LNCaP clone FGC (cell line): ENCODE measurements at regions not wholly inside any gene's neighbourhood (a gene's known extent, or its start where the extent isn't known, plus 50 kb on each side); places are given as distances from the start of the nearest gene placed in this dataset.

Experiments used
- DNase-seq: peaks from one replicate; pipeline ENCODE4 v3.0.0-alpha.2; 2011; ENCODE audit warnings: low read depth
- H3K4me3 ChIP-seq: 2 replicates; pipeline ENCODE4 v1.5.1; 2011; ENCODE audit warnings: mild to moderate bottlenecking, low read depth, low read length, control low read depth
- TF ChIP-seq, protein P1 (sequence below): IDR thresholded peaks from 2 replicates; pipeline ENCODE4 v1.5.1; 2012; ENCODE audit warnings: mild to moderate bottlenecking; ENCODE audit not compliant: control insufficient read depth, insufficient read depth; ENCODE audit errors: extremely low read depth

GRCh38 chr20:7695051-7695495 lies 245.2 kb downstream of the HAO1 start:
- H3K4me3 ChIP-seq: no peak overlapping the region
- no peak for DNase-seq
- TF ChIP-seq, protein P1, sequence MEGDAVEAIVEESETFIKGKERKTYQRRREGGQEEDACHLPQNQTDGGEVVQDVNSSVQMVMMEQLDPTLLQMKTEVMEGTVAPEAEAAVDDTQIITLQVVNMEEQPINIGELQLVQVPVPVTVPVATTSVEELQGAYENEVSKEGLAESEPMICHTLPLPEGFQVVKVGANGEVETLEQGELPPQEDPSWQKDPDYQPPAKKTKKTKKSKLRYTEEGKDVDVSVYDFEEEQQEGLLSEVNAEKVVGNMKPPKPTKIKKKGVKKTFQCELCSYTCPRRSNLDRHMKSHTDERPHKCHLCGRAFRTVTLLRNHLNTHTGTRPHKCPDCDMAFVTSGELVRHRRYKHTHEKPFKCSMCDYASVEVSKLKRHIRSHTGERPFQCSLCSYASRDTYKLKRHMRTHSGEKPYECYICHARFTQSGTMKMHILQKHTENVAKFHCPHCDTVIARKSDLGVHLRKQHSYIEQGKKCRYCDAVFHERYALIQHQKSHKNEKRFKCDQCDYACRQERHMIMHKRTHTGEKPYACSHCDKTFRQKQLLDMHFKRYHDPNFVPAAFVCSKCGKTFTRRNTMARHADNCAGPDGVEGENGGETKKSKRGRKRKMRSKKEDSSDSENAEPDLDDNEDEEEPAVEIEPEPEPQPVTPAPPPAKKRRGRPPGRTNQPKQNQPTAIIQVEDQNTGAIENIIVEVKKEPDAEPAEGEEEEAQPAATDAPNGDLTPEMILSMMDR: no peak

DNA sequence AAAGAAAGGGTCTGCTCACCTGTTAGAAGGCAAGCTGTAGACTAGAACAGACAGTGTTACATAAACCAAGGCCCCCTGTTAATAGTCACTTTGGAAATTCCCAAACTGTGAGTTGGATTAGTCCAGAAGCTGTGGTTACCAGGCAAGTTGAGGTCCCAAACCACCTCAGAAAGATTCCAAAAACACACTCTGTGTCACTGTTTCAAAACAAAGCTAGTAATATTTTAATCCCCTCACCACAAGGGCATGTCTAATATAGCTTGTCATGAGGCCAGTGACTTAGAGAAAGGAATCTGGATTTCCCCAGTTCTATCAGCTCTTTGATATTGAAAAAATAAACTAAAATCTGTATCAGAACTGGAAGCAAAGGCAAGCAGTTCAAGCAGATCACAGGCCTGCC lies 244.6 kb downstream of the HAO1 start:
- TF ChIP-seq, protein P1: no peak
- H3K4me3 ChIP-seq: no peak overlapping the region
- no peak for DNase-seq

- no peak overlapping the region for H3K4me3 ChIP-seq
- TF ChIP-seq, protein P1: no peak
- DNase-seq: no peak
These were observed 243.9 kb downstream of the HAO1 start for GRCh38 chr20:7696311-7696710.

DNA sequence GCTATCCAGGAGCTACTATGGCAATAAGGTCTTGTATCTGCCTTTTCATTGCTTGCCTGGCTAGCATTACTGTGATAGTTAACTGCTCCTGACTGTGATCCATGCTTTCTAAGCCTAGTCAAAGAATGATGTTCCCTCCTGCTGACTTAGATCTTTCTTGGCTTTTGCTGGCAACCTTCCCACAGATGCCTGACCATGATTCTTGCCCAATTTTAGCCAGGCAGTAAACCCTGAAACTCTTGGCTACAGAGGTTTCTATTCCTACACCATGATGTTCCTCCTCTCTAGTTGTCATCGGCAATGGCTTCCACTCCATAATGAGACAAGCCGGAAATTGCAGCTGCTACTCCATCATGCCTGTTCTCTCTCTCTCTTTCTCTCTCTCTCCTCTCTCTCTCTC lies 238.1 kb downstream of the HAO1 start:
- no peak overlapping the region for H3K4me3 ChIP-seq
- TF ChIP-seq, protein P1: no peak
- DNase-seq: no peak

DNA sequence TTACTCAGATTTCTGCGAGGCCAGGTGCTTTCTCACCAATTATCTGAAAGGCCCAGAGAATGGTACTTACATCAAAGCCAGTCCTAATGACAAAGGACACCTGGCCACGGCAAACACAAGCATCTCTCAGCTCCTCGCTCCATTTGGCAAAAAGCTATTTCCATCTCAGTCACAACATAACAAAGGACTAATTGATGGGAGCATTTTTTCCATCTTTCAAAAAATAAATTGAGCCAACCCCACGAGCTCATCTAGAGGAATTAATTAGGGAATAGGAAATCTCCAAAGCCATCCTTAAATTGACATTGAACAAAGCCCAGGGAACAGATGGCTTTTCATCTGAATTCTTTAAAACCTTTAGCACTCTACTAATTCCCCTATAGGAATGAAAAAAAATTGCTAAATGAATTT lies 236.7 kb downstream of the HAO1 start:
- DNase-seq: no peak
- H3K4me3 ChIP-seq: no peak overlapping the region
- TF ChIP-seq, protein P1: no peak

- no peak for DNase-seq
- H3K4me3 ChIP-seq: no peak overlapping the region
- TF ChIP-seq, protein P1: no peak
These were observed 236.3 kb downstream of the HAO1 start for GRCh38 chr20:7703996-7704395.

GRCh38 chr20:7708112-7708511 lies 232.1 kb downstream of the HAO1 start:
- TF ChIP-seq, protein P1: no peak
- no peak for DNase-seq
- H3K4me3 ChIP-seq: no peak overlapping the region
